HG02759 (cell line): ENCODE measurements at regions not wholly inside any gene's neighbourhood (a gene's known extent, or its start where the extent isn't known, plus 50 kb on each side); places are given as distances from the start of the nearest gene placed in this dataset.
"Not testable (repeated sequence)": the region's sequence is repeated elsewhere in the genome, so short reads cannot be mapped to it uniquely, and the experiment has no call there.

Experiments used
- ATAC-seq: cut with Tn5 transposase; IDR thresholded peaks from one replicate; pipeline ENCODE4 v1.9.1; 2021; ENCODE audit warnings: mild to moderate bottlenecking, moderate library complexity; ENCODE audit not compliant: unreplicated experiment

DNA sequence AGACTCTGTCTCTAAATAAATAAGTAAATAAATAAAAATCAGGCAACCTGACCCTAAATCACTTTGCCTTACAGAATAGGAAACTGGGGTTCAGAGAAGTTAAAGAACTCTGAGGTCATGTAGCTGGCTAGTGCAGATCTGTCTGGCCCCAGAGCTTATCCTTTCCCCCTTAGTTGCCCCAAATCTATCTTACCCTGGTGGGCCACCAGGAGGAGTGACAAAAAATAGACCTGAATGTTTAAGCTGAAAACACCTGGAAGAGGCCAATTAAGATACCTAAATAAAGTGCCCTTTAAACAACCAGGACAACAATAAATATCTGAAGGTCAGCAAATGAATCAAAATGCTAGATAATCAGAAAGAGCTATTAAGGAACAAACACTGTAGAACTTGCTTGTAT lies 59.7 kb downstream of the TEX35 start:
- no peak for ATAC-seq

DNA sequence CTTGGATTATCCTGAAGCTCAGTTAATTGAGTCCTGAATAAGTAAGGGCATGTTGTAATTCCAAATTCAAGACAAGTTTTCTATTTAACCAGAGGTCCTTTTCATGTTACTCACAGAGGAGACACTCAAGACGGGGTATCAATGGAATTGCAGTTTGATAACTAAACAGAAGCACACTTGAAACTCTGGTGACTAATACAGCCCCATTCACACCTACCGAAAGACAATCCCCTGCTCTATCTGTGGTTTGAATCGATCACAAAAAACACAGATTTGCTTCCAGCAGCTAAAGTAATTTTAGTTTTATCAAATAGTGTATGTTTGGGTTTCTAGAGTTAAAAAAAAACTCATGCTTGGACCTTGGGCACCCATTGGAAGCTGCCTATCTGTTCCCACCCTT lies 60.4 kb downstream of the TEX35 start:
- ATAC-seq, result peak; percentile 70

GRCh38 chr1:178574345-178574744 lies 61.4 kb downstream of the TEX35 start:
- no peak for ATAC-seq

DNA sequence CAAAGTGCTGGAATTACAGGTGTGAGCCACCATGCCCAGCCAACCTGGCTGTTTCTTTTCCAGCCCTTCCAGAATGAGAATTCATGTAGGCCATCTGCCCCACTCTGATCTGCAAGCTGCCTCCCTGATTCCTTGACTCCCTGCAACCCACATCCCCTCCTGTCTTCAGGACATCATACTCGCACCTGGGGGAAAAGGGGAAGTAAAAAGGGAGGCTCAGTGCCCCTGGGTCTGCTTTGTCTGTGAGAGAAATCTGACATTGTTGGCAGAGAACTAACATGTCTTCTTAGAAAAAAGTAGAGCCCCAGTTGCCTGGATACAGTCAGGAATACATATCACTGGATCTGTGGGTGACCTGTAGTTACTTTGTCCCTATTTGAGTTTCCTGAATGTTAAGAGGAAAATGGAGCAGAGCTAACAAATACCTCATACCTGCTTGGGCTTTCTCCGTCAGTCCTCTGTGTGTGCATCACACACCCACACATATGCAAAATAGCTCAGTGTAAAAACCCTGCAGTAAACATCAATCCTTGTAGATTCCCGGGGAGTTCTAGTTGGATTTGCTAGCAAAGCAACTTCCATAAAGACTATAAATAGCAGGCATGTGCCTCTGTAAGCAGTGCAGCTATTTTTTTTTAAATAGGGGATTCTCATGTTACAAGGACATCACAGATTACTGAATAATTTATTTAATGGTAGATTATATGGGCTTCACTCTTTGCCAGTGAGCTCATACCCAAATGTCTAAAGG lies 62.9 kb downstream of the TEX35 start:
- peak; percentile 32 for ATAC-seq

GRCh38 chr1:178576841-178577240 lies 63.9 kb downstream of the TEX35 start:
- ATAC-seq, result no peak

DNA sequence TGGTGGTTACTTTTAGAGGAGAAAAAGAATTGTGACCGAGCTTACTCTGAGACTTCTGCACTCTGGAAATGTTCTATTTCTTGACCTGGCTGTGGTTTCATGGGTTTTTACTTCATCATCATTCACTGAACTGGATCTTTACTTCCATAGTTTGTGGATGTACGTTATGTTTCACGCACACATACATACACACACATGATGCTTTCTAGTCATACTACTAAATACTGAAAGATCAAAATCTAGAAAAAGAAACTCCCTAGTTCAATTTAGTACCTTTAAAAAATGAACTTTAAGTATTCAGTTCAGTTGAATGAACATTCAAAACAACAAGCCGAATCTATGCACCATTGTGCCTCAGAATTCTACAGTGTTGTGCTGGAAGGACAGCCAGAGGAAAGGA lies 65.0 kb downstream of the TEX35 start:
- ATAC-seq, result no peak

DNA sequence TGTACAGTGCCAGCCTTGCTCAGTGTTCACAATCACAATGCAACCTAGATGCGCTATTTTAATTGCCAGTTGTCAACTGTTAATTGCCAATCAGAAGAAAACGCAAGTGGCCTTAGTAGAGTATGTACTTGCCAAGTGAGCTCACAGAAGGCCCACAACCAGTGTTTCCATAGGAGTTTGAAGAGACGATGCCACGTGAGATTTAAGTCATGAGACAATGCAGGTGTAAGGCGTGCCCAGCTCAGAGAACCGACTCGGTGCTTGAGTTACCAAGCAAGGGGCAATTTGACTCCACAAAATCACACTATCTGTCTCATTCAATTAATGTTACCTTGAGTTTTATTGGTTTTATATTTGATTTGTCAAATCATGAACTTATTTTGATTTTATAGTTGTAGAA lies 65.6 kb downstream of the TEX35 start:
- ATAC-seq, result no peak

DNA sequence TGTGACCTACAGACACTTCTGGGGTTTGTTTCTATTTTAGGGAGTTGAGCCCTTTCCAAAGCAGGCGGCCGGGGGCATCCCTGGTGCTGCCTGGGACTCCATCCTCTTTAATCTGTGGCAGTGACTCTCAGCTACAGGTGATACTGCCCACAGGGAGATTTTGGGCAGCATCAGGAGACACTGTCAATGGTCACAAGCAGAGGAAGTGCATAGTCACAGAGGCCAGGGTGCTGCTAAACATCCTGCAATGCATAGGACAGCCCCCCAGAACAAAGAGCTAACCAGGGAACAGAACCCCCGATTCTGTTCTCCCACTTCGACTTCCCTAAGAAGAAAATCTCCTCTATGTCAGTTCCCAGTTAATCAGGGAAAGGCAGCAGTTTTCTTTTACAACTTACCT lies 66.2 kb downstream of the TEX35 start:
- ATAC-seq, result no peak

DNA sequence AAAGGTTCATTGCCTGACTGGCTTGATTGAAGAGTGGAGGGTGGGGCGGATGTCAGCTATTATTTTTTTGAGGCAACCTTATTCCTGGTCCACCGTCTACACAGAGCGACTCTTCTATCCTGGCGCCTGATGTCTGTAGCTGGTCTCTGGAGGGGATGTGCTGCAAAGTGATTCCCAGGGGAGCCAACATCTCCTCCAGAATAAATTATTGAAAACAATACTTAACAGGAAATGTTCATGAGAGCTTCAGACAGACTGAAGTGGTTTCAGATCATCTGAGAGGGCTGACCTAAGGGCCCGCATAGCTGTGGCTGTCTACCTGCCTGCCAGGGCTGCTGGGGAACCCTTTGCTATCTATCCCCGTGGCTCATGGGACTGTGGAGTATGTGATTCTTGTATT lies 66.7 kb downstream of the TEX35 start:
- peak; percentile 41 for ATAC-seq

DNA sequence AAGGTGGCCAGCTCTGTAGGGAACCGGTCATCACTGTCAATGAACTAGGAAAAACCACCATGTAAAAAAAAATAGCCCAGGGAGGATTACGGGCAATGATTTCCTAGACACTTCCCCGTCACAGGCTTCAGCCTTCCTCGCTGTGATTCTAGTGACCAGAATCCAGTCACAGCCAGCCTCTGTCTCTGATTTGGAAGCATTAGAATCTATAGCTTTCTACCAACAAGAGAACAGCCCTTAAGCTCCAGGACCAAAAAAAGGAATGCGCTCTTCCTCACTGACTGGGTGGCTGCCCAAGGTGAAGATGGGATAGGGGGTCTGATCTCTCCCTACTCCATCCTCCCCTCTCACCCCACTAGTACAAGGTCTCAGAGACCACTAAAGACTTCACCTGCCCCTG lies 67.2 kb downstream of the TEX35 start:
- no peak for ATAC-seq

DNA sequence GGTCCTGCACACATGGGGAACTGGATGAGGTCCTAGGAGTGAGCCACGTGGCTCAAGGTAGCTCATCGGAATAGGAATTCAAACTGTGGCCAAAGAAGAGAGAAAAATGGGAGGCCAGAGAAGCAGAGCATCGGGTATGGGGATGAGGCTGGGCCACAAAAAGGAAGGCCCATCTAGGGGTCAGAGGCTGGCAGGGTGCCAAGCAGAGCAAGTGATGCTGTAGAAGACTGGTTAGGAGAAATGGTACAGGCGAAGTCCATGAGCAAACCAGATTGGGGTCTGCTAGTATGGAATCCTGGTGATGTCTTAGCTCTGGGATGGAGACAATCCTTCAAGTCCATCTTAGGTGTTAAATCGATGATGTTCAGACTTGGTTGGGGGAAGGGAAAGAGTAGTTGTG lies 68.0 kb downstream of the TEX35 start:
- no peak for ATAC-seq

DNA sequence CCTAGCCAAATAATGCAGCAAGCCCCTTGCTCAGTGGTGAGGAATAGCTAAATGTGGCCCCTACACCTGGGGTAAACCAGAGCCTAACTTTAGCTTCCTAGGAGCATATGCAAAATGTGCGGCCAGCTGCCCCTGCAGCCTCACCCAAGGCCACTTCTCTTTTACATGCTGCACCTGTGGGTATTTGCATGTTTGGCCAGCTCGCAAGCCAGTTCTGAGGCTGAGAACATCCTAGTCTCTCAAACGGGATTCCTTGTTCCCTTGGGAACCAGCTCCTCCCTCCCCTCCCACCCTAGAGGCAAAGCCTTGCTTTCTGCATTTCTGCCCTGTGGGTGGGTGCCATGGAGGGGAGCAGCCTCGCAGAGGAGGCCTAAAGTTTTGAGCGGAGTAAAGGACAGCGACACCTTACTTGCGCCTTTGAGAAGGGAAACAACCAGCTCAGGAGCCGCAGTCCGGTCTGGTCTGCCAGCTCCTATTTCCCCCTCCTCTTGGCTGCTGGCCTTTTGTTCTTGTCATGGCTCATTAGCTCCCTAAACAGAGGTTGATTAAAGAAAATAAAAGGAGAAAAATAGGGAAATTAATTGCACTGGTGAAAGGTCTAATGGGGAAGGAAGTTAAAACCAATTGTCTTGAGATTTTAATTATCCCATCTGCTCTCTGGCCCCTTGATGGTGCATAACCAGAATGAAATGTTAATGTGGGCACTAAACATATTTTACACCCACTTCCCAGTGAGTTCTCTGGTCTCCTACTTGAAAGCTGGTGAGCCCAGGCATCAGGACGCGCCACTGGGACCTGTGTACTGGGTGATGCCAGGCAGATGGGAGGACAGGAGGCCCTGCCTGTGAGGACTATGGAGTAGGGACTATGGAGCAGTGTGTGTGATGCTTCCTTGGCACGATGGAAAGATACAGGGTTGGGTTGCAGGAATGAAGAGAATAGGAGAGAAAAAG lies 68.7 kb downstream of the TEX35 start:
- peak; percentile 87 for ATAC-seq

DNA sequence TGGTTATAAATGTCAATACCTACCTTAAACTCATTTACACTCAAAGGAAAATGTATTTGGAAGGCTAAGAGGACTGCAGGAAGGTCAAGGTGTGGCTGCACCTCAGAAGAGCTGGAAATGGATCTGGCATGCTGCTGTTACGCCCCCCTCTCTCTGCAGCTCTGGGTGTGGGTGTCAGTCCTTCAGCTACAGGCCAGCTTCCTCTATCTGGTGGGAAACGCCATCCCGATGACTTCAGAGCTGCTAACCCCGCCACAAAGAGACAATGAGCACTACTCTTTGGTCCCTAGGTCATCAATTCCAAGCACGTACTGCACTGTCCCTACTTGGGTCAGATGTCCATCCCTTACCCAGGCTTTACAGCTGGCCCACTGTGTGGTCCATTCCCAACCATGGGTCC lies 74.2 kb downstream of the TEX35 start:
- no peak for ATAC-seq

DNA sequence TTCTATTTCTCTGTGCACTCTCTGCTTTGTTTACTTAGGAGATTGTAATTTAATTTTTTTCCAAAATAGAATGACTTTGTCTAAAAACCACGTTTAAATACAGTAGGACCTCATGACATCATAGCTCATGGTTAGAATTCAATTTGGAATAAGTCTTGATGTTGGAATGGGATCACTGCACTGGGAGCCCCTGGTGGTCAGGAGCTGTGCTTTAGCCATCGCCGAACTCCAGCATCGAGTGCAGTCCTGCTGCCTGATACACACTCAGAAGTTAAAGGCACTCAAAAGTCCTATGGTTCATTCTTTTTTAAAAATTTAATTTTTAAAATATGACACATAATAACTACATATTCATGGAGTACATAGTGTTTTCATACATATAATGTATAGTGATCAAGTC lies 75.1 kb downstream of the TEX35 start:
- ATAC-seq, result no peak

DNA sequence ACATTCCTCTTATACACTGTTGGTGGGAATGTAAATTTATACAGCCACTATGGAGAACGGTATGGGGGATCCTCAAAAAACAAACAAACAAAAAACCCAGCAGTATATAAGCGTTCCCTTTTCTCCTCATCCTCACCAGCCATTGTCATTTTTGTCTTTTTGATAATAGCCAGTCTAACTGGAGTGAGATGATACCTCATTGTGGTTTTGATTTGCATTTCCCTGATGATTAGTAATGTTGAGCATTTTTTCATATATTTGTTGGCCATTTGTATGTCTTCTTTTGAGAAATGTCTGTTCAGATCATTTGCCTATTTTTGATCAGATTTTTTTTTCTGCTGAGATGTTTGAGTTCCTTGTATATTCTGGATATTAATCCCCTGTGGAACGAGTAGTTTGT lies 76.1 kb downstream of the TEX35 start:
- ATAC-seq, result not testable (repeated sequence)

DNA sequence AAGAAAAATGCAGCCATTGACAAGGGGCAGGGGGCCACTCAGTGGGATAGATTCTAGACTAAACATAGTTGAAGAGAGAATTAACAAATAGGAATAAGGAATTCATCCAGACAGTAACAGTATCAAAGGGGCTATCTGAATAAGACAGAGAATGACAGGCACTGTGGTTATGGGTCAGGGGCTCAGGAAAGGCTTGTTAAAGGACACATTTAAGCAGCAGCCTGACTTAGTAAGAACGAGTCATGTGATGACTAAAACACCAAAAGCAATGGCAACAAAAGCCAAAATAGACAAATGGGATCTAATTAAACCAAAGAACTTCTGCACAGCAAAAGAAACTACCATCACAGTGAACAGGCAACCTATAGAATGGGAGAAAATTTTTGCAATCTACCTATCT lies 78.9 kb downstream of the TEX35 start:
- ATAC-seq, result not testable (repeated sequence)

GRCh38 chr1:178593515-178593914 lies 80.6 kb downstream of the TEX35 start:
- ATAC-seq, result no peak

DNA sequence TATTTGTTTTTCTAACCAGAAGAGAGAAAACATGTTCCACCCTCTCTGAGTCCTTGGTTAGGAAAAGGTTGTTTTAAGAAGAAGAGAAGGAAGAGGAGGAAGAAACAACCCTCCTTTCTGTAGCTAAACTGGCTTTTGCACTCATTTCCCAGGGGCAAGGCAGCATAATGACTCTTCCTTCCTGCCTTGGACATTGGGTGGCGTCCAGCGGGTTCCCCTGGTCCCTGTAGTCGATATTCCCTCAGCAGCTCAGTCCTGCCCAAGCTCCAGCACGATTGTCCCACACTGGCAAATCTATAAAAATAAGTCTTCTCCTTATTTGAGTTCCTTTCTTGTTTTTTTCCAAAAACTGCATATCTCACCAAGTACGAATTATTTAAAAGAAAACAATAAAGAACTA lies 81.2 kb downstream of the TEX35 start:
- ATAC-seq, result no peak

DNA sequence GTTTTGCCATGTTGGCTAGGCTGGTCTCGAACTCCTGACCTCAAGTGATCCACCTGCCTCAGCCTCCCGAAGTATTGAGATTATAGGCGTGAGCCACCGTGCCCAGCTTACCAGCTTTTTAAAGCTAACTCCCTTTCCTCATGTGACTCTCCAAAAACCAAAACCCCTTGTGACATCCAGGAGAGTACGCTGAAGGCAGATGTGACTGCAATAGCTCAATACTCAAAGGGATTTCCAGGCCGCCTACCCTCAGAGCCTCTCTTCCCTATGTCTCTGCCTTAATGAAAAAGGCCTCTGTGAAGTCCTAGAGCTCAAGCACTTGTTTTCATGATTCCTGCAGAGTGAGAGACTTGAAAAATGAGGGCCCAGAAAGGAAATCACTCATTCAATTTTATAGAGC lies 82.6 kb downstream of the TEX35 start:
- no peak for ATAC-seq

- no peak for ATAC-seq
Measured at GRCh38 chr1:178599087-178599486, 86.2 kb downstream of the TEX35 start.

- peak; percentile 71 for ATAC-seq
Measured at GRCh38 chr1:178599745-178600144, 86.8 kb downstream of the TEX35 start.

DNA sequence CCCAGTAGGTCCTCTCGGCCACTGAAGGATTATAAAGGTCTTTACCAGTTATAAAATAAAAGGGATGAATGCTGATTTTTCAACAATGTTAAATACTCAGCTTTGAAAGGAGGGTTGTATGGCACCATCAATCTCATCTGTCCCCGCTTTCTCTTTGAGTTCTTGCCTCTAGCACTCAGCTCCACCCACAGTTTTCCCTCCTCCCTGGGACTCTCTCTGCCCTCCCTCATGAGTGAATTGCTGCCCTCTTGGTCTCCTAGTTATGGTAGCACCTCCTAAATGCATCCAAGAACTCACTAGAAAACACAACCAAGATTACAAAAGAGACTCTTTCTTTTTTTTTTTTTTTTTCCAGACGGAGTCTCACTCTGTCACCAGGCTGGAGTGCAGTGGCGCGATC lies 91.0 kb downstream of the TEX35 start:
- ATAC-seq, result no peak
